ENCODE measurements at regions not wholly inside any gene's neighbourhood (a gene's known extent, or its start where the extent isn't known, plus 50 kb on each side); places are given as distances from the start of the nearest gene placed in this dataset.

- TF ChIP-seq EZH2 (IDR thresholded peaks at IDR 0.05; ENCODE audit: borderline replicate concordance, insufficient read depth, low read depth, low read length, poor library complexity, severe bottlenecking) (no peak), CTCF (IDR thresholded peaks at IDR 0.05) (no peak)
Measured at GRCh38 chr13:97139691-97140090, 82.4 kb upstream of the MBNL2 start.

Measured in B cell (primary cell).